ENCODE measurements at regions not wholly inside any gene's neighbourhood (a gene's known extent, or its start where the extent isn't known, plus 50 kb on each side); places are given as distances from the start of the nearest gene placed in this dataset.
A peak's percentile ranks its signal among the peaks of the same experiment; 100 is the strongest.

DNA sequence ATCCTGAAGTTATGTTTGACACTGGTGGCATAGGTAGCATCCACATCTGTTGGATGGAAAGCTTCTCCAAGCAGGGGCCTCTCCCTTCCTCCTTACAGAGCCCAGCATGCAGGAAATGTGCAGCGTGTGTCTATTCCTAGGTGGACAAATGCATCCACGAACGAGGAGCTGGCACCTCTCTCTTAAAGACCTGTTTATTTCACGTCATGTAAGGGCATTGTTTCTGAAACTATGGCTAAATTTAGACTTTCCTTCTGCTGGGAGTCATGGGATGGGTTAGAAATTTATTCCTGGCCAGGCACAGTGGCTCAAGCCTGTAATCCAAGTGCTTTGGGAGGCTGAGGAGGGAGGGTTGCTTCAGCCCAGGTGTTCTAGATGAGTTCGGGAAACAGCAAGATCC lies 208.4 kb upstream of the SVIL start:
- no peak for ATAC-seq
- no peaks in the 10 kb centered on the region for H4K20me1 ChIP-seq (ENCODE audit: low read length)

DNA sequence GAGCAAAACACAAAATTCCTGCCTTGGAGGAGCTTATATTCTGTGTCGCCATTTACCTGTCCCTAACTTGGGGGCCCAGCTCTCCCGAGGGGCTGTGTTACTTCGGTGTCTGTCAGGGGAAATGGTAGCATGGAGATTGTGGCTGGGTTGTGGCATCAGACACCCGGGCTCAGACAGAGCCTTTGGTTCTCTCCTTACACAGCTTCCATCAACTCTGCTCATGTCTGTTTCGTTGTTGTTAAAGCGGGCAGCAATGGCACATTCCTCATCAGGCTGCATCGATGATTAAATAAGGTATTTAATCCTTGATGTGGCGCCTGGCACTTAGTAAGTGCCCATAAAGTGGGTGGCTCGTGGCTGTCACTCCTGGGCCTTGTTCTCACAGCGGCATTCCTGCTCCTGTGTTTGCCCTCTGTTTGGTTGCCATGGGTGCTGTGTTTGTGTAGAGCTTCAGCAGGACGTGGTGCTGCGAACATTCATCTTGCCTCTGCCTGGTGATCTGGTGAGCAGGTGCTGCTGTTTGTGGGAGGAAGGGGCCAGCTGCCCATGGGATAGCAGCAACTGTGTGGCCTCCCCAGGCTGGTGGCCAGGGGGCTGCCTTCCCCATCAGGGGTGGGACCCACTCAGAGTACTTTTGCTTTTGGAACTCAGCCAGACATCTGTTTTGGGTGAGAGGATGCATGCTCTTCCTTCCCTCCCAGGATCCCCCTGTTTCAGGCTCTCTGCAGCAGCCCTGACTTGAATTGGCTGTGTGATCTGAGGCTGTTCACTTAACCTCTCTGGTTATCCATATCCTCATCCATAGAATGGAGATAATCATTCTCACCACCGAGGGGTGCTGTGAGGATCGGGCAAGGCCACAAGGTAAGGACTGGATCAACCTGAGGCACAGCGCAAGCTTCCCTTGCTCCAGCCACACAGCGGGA lies 207.2 kb upstream of the SVIL start:
- no peaks in the 10 kb centered on the region for H3K27me3 ChIP-seq (ENCODE audit: low read length)
- H3K9me2 ChIP-seq (replicated peaks; ENCODE audit: low read length): no peaks in the 10 kb centered on the region
- H3K9ac ChIP-seq (ENCODE audit: low read length): no peak overlapping the region
- POLR2A ChIA-PET (ENCODE audit: unreplicated experiment): no interaction called here
- H3K4me3 ChIP-seq (ENCODE audit: low read length): no peak overlapping the region
- no peak overlapping the region for H3K27ac ChIP-seq (ENCODE audit: low read length)
- no peaks in the 10 kb centered on the region for H3K36me3 ChIP-seq (ENCODE audit: low read depth, low read length)
- no peak for TF ChIP-seq EZH2 (IDR thresholded peaks at IDR 0.05; ENCODE audit: low read length, unreplicated experiment)
- no peak for TF ChIP-seq EZH2phosphoT487 (IDR thresholded peaks at IDR 0.05; ENCODE audit: borderline replicate concordance, low read length)
- TF ChIP-seq, protein P1, sequence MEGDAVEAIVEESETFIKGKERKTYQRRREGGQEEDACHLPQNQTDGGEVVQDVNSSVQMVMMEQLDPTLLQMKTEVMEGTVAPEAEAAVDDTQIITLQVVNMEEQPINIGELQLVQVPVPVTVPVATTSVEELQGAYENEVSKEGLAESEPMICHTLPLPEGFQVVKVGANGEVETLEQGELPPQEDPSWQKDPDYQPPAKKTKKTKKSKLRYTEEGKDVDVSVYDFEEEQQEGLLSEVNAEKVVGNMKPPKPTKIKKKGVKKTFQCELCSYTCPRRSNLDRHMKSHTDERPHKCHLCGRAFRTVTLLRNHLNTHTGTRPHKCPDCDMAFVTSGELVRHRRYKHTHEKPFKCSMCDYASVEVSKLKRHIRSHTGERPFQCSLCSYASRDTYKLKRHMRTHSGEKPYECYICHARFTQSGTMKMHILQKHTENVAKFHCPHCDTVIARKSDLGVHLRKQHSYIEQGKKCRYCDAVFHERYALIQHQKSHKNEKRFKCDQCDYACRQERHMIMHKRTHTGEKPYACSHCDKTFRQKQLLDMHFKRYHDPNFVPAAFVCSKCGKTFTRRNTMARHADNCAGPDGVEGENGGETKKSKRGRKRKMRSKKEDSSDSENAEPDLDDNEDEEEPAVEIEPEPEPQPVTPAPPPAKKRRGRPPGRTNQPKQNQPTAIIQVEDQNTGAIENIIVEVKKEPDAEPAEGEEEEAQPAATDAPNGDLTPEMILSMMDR (conservative IDR thresholded peaks at IDR 0.05; ENCODE audit: low read depth, low read length): no peak
- intact Hi-C loops (cut with micrococcal nuclease): loop anchor here (2.0 kb wide), 1 partner anchor 41 kb away; no protein-coding TSS in a partner anchor
- no peaks in the 10 kb centered on the region for H3K4me1 ChIP-seq (ENCODE audit: insufficient read depth, low read length)
- BruUV-seq (replicated peaks): no TSS peak
- H4K20me1 ChIP-seq (ENCODE audit: low read length): no peaks in the 10 kb centered on the region
- H3K9me3 ChIP-seq (ENCODE audit: low read length): no peaks in the 10 kb centered on the region
- ATAC-seq: peak; percentile 65
- no peaks in the 10 kb centered on the region for H3K79me2 ChIP-seq (ENCODE audit: low read length)
- CTCF ChIA-PET: no interaction called here
- H3K4me2 ChIP-seq (ENCODE audit: low read length): no peak overlapping the region
- peak; percentile 37 for DNase-seq
- no peaks in the 10 kb centered on the region for H3F3A ChIP-seq (ENCODE audit: low read length, unreplicated experiment)
- no peak overlapping the region for H2AFZ ChIP-seq (ENCODE audit: low read length)

More for the DNA sequence above, 208.4 kb upstream of the SVIL start:
- TF ChIP-seq EZH2phosphoT487 (IDR thresholded peaks at IDR 0.05; ENCODE audit: borderline replicate concordance, low read length) (no peak), EZH2 (IDR thresholded peaks at IDR 0.05; ENCODE audit: low read length, unreplicated experiment) (no peak)
- TF ChIP-seq, protein P1 (conservative IDR thresholded peaks at IDR 0.05; ENCODE audit: low read depth, low read length): no peak
- Histone ChIP-seq H2AFZ (ENCODE audit: low read length) (no peak overlapping the region), H3K79me2 (ENCODE audit: low read length) (no peaks in the 10 kb centered on the region), H3K36me3 (ENCODE audit: low read depth, low read length) (no peaks in the 10 kb centered on the region), H3K9me3 (ENCODE audit: low read length) (no peaks in the 10 kb centered on the region), H3K27ac (ENCODE audit: low read length) (no peak overlapping the region), H3K4me3 (ENCODE audit: low read length) (no peak overlapping the region), H3F3A (ENCODE audit: low read length, unreplicated experiment) (no peaks in the 10 kb centered on the region), H3K4me2 (ENCODE audit: low read length) (no peak overlapping the region), H3K9ac (ENCODE audit: low read length) (no peak overlapping the region), H3K4me1 (ENCODE audit: insufficient read depth, low read length) (no peaks in the 10 kb centered on the region), H3K27me3 (ENCODE audit: low read length) (no peaks in the 10 kb centered on the region), H3K9me2 (replicated peaks; ENCODE audit: low read length) (no peaks in the 10 kb centered on the region)
- no TSS peak for BruUV-seq (replicated peaks)
- intact Hi-C loops (cut with micrococcal nuclease): no loop called here
- ChIA-PET CTCF (no interaction called here), POLR2A (ENCODE audit: unreplicated experiment) (no interaction called here)
- no peak for DNase-seq
